TTC549 (cell line): ENCODE measurements at regions not wholly inside any gene's neighbourhood (a gene's known extent, or its start where the extent isn't known, plus 50 kb on each side); places are given as distances from the start of the nearest gene placed in this dataset.
"Not testable (repeated sequence)": the region's sequence is repeated elsewhere in the genome, so short reads cannot be mapped to it uniquely, and the experiment has no call there.

ENCODE experiments used
- FAIRE-seq: peaks from 2 replicates; lab custom pipeline; 2012; peaks lifted over from hg19 to GRCh38; lab: Jason Lieb, UNC

- no peak for FAIRE-seq
Measured at GRCh38 chr12:47481041-47481440, 224.8 kb downstream of the RPAP3 start.

GRCh38 chr12:47478426-47478825 is 227.4 kb downstream of the RPAP3 start:
- no peak for FAIRE-seq

DNA sequence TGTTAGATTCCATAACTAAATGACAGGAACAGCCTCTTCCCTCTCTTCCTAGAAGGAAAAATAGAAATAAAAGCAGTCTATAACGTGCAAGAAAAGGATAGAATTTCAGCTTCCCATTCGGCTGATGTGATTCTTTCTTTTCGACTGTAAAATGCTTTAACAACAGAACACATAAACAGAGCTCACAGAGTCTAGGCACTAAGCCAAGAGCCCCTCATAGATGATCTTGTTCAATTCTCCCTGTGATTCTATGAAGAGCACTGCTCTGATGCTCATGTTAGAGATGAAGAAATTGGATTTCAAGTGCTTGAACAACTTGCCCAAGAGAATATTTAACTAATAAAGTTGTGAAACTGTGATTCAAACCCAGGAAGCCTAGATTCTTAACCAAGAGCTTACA is 232.7 kb downstream of the RPAP3 start:
- FAIRE-seq = no peak

DNA sequence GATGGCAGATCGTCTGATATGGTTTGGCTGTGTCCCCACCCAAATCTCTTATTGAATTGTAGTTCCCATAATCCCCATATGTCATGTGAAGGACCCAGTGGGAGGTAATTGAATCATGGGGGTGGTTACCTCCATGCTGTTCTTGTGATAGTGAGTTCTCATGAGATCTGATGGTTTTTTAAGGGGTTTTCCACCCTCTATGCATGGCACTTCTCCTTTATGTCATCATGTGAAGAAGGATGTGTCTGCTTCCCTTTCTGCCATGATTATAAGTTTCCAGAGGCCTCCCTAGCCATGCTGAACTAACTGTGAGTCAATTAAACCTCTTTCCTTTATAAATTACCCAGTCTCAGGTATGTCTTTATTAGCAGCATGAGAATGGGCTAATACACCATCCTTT is 235.5 kb downstream of the RPAP3 start:
- not testable (repeated sequence) for FAIRE-seq

- not testable (repeated sequence) for FAIRE-seq
Measured at GRCh38 chr12:47463918-47464317, 241.9 kb downstream of the RPAP3 start.

DNA sequence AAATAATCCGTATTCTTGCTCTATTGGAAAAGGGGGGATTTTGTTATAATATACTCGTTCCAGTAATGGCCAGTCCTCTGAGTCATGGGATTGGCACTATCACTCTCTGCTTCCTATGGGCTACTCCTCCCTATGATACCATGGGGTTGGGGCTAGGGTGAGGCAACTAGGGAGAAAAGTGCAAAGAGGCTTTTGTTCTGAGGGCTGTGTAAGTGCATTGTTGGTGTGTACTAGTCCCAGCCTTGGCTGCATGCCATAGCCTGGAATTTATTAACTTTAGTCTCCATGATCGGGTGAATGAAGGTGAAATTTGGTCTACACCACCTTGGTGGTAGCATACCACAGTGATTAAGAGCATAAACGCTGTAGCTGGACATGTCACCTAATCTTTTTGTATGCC is 247.6 kb downstream of the RPAP3 start:
- FAIRE-seq = no peak

DNA sequence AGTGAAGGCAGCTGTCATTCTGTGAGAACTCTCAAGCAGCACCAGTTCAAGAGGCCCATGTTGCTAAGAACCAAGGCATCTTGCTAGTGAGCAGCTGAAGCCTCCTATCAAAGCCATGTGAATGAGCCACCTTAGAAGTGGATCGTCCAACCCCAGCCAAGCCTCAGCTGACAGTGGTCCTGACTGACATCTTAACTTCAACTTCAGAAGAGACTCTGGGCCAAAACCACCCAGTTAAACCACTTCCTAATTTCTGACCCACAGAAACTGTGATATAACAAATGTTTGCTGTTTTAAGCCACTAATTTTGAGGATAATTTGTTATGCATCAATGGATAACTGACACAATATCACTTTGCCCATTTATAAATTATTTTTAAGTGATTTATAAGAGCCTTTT is 256.0 kb downstream of the RPAP3 start:
- FAIRE-seq = no peak

- FAIRE-seq = no peak
Measured at GRCh38 chr12:47442310-47442709, 263.5 kb downstream of the RPAP3 start.

DNA sequence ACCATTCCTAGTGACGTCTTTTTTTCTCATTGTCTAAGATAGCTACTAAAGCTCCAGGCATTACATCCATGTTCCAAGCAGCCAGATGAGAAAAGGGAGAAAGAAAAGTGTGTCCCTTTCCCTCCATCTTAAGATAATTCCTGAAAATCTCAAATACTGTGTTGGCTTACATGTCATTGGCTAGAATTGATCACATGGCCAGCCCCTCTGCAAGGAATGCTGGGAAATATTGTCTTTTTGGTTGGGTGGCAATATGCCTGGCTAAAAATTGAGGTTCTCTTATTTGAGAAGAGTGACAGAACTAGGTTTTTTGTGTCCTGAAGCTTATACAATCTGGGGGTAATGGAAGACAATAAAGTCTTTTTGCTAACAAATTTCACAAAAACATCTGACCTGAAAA is 264.3 kb downstream of the RPAP3 start:
- FAIRE-seq = no peak

DNA sequence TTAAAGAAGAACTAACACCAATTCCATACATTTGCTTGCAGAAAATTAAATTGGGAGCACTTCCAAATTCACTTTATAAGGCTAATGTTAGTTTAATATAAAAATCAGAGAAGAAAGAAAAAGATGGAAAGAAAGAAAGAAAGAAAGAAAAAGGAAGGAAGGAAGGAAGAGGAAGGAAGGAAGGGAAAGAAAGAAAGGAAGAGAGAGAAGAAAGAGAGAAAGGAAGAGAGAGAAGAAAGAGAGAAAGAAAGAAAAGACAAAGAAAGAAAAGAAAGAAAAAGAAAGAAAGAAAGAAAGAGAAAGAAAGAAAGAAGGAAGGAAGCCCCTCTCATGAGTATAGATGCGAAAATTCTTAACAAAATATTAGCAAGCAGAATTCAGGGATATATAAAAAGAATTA is 267.7 kb downstream of the RPAP3 start:
- FAIRE-seq = no peak

GRCh38 chr12:47437570-47437969 is 268.3 kb downstream of the RPAP3 start:
- FAIRE-seq = no peak

GRCh38 chr12:47433876-47434275 is 272.0 kb downstream of the RPAP3 start:
- no peak for FAIRE-seq

DNA sequence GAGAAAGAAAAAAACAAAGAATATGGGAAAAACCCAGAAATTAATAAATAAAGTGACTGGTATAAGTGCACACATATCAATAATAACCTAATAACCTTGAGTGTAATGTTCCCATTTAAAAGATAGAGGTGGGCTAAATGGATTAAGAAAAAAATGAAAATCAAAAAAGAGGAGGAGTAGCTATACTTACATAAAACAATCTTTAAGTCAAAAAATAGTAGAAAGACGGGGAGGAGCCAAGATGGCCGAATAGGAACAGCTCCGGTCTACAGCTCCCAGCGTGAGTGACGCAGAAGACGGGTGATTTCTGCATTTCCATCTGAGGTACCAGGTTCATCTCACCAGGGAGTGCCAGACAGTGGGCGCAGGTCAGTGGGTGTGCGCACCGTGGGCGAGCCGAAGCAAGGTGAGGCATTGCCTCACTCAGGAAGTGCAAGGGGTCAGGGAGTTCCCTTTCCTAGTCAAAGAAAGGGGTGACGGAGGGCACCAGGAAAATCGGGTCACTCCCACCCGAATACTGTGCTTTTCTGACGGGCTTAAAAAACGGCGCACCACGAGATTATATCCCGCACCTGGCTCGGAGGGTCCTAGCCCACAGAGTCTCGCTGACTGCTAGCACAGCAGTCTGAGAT is 279.0 kb downstream of the RPAP3 start:
- FAIRE-seq = not testable (repeated sequence)

GRCh38 chr12:47422611-47423010 is 283.2 kb downstream of the RPAP3 start:
- no peak for FAIRE-seq

- FAIRE-seq = no peak
Measured at GRCh38 chr12:47419497-47419896, 286.3 kb downstream of the RPAP3 start.

DNA sequence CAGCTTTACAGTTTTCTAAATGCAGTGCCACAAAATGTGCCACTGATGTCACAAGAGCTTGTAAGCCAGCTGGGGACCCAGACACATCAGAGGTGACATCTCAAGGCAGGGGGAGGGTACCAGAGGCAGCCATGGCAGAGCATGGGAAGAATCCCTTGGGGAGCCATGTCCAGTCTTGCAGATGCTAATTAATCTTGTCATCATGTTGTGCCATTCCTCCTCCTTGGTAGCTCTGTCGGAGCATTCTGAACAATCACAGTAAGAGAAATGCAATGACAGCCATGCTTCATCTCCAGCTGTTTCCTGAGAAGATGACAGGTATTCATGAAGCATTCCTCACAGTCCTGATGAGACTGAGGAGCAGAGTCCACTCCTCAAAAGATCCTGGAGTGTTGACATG is 287.9 kb downstream of the RPAP3 start:
- no peak for FAIRE-seq

DNA sequence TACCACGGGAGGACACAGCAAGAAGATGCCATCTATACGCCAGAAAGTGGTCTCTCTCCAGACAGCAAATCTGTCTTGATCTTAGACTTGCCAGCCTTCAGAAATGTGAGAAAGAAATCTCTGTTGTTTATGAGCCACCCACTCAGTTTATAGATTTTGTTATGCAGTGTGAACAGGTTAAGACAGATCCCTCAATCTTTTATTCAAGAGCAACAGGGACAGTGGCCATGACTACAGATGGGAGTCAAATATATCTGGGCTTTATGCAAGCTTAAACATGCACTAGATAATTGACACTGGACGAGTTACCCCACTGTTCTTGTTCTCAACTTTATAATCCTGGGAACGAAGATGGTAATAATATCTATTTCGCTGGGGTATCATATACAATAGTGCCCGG is 288.7 kb downstream of the RPAP3 start:
- no peak for FAIRE-seq

DNA sequence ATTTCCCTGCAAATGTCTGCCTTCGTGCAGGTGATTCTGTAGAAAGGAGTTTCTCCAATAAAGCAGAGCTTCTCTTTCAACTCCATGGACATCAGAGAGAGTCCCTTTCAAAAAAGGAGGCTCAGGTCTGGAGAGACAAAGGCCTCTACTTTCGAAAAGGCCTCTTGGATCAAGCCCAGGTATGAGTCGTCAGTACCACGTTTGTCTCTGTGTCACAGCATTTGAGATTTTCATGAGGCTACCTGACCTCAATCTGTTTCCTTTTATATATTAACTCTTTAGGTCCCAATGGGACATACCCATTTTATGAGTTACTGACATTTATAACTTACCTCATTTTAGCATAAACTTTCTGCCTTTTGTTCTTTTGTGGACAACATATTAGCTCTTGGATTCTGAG is 290.8 kb downstream of the RPAP3 start:
- no peak for FAIRE-seq

GRCh38 chr12:47414511-47414910 is 291.3 kb downstream of the RPAP3 start:
- no peak for FAIRE-seq

DNA sequence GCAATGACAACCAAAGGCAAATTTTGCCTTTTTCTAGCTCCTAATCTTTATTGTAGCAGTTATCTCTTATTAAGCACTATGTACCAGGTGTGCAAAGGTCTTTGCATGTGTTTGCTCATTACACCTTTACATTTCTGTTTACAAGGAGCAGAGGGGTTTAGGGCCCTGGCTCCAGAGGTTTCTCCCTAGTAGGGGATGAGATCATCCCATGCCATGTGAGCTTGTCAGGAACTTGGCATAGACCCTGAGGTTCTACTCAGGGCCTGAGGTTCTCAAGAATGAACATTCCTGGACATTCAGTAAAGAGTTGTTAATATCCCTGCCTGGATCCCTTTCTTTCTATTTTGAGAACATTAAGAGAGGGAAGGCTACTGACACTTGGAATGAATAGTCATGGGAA is 292.0 kb downstream of the RPAP3 start:
- no peak for FAIRE-seq

DNA sequence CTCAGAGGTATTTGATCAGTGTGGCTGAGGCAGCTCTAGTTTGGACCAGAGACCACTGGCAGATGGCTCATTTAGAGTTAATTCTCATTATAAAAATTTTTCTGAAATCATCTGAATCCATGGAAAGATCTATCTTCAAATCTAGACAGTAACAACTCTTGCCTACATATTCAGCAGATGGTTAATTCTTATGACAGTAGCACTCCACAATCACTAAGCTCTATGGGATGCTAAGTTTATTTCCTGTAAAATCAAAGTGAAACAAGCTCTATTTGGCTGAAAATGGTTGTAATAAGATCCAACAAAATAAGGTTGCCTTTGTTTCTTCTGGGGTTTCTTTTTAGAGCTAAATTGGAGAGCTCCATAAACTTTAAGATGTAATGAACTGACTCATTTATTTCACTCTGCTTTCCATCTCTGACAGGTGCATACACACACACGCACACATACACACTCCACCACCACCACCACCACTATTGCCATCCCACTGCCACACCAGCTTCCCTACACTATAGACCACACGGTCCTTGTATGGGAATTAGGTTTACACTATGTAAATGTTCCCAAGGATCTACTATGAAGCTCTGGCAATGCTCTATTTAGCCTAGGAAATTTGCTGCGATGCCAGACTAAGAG is 293.1 kb downstream of the RPAP3 start:
- no peak for FAIRE-seq

- FAIRE-seq = no peak
Measured at GRCh38 chr12:47411966-47412365, 293.9 kb downstream of the RPAP3 start.

GRCh38 chr12:47410862-47411261 is 295.0 kb downstream of the RPAP3 start:
- no peak for FAIRE-seq

- FAIRE-seq = no peak
Measured at GRCh38 chr12:47410383-47410782, 295.4 kb downstream of the RPAP3 start.
